ENCODE measurements at regions not wholly inside any gene's neighbourhood (a gene's known extent, or its start where the extent isn't known, plus 50 kb on each side); places are given as distances from the start of the nearest gene placed in this dataset.

DNA sequence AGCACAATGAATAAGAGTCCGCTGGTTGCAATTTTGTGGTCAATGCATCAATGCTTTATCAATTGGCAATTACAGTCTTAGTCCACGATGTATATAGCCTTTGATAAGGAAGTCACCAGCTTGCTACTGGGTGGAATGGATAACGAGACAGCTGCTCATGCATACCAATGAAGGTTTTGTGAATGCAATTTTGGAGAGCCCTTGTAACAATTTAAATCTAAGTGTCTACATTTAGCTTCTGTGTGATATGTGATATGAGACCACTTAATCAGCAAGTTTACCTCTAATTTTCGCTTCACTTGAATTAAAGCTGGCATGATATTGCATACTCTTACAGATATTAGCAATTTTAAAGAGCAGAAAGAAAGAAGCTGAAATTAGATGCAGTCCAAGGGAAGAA, 543.9 kb downstream of the RNF144B start (continued):
- TF ChIP-seq GATA2 (CRISPR knock-in tag; IDR thresholded peaks at IDR 0.05): no peak

DNA sequence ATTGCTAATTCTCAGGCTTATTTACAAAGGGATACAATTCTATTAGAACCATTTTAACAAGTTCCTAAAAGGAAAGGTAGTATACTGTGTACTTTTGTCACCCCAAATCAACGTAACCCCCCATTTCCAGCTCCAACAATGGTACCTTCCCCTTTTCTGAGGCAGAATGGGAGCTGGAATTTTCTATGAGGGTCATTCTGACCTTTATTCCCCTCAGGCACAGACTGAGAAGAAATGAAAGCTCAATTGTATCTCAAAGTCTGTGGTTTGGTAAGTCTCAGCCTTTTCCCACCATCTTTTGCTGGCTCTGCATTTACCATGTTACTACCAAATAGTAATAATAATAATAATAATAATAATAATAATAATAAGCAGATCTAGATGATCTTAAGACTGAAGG, 571.0 kb downstream of the RNF144B start:
- WGBS (ENCODE audit: low lambda C conversion rate): 5% methylated on average over 1 of the region's 1 CpG

DNA sequence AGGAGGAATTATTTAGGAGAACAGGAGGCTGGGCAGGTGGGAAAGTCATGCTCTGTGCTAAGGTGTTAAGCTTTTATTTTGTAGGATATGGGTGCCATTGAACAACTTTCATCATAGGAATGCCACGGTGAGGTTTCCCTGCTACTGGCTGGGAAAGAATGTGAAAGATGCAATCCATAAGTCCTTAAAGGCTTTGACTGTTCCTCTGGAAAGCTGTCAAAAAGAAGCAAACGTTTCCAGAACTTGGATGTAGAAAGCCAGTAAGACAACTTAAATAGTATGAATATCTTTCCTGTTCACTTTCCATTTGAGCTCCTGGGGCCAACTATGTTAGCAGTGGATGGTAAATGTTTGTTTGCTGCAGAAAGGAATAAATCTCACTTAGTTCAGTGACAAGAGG, 574.4 kb downstream of the RNF144B start:
- Histone ChIP-seq H3K4me1 (ENCODE audit: control insufficient read depth in 1 of 2, insufficient read depth in 2 of 2, low read depth in 1 of 2, low read length in 1 of 2) (no peaks in the 10 kb centered on the region), H3K9me2 (no peaks in the 10 kb centered on the region), H2AFZ (ENCODE audit: low read depth) (no peak overlapping the region), H3K4me3 (ENCODE audit: low read depth in 2 of 2, low read length in 1 of 2) (no peak overlapping the region), H3K9me3 (no peaks in the 10 kb centered on the region), H3F3A (replicated peaks; ENCODE audit: insufficient read depth) (no peaks in the 10 kb centered on the region), H3K27me3 (ENCODE audit: insufficient read depth) (no peaks in the 10 kb centered on the region), H3K9ac (no peak overlapping the region), H3K36me3 (replicated peaks in 1 of 2; ENCODE audit: control insufficient read depth in 1 of 2, insufficient read depth in 2 of 2, low read length in 1 of 2) (no peaks in the 10 kb centered on the region), H3K27ac (ENCODE audit: low read depth in 2 of 2, low read length in 1 of 2) (no peak overlapping the region), H3K79me2 (ENCODE audit: insufficient read depth) (no peaks in the 10 kb centered on the region), H4K20me1 (ENCODE audit: insufficient read depth) (no peaks in the 10 kb centered on the region), H3K4me2 (no peak overlapping the region)
- no peak for DNase-seq
- WGBS (ENCODE audit: low lambda C conversion rate): 0% methylated on average over 2 of the region's 2 CpGs
- ChIA-PET POLR2A (no interaction called here), CTCF (no interaction called here)
- TF ChIP-seq TEAD4 (IDR thresholded peaks at IDR 0.05; ENCODE audit: borderline replicate concordance, insufficient read depth) (no peak), CHD2 (IDR thresholded peaks at IDR 0.05; ENCODE audit: low read length, partially characterized antibody) (no peak), NRF1 (IDR thresholded peaks at IDR 0.05; ENCODE audit: low read depth, low read length) (no peak), EZH2phosphoT487 (IDR thresholded peaks at IDR 0.05; ENCODE audit: borderline replicate concordance, low read depth) (no peak), YY1 (IDR thresholded peaks at IDR 0.05; ENCODE audit: low read depth) (no peak), MXI1 (IDR thresholded peaks at IDR 0.05; ENCODE audit: low read depth, low read length) (no peak), RXRA (IDR thresholded peaks at IDR 0.05; ENCODE audit: borderline replicate concordance, low read depth) (no peak), MAX (IDR thresholded peaks at IDR 0.05; ENCODE audit: low read depth) (no peak), SIN3A (IDR thresholded peaks at IDR 0.05; ENCODE audit: borderline replicate concordance, low read depth, low read length) (no peak), RCOR1 (IDR thresholded peaks at IDR 0.05; ENCODE audit: low read length) (no peak), PBX3 (IDR thresholded peaks at IDR 0.05) (no peak), NFIC (IDR thresholded peaks at IDR 0.05; ENCODE audit: borderline replicate concordance) (no peak), GABPA (IDR thresholded peaks at IDR 0.05; ENCODE audit: low read depth) (no peak), GATA2 (CRISPR knock-in tag; IDR thresholded peaks at IDR 0.05) (no peak), EP300 (IDR thresholded peaks at IDR 0.05; ENCODE audit: borderline replicate concordance in 1 of 2, low read depth in 1 of 2, low read length in 1 of 2) (no peak)
- TF ChIP-seq, protein P1, sequence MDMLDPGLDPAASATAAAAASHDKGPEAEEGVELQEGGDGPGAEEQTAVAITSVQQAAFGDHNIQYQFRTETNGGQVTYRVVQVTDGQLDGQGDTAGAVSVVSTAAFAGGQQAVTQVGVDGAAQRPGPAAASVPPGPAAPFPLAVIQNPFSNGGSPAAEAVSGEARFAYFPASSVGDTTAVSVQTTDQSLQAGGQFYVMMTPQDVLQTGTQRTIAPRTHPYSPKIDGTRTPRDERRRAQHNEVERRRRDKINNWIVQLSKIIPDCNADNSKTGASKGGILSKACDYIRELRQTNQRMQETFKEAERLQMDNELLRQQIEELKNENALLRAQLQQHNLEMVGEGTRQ (IDR thresholded peaks at IDR 0.05; ENCODE audit: borderline replicate concordance, low read depth, low read length): no peak
- TF ChIP-seq, protein P2, sequence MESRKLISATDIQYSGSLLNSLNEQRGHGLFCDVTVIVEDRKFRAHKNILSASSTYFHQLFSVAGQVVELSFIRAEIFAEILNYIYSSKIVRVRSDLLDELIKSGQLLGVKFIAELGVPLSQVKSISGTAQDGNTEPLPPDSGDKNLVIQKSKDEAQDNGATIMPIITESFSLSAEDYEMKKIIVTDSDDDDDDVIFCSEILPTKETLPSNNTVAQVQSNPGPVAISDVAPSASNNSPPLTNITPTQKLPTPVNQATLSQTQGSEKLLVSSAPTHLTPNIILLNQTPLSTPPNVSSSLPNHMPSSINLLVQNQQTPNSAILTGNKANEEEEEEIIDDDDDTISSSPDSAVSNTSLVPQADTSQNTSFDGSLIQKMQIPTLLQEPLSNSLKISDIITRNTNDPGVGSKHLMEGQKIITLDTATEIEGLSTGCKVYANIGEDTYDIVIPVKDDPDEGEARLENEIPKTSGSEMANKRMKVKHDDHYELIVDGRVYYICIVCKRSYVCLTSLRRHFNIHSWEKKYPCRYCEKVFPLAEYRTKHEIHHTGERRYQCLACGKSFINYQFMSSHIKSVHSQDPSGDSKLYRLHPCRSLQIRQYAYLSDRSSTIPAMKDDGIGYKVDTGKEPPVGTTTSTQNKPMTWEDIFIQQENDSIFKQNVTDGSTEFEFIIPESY (IDR thresholded peaks at IDR 0.05; ENCODE audit: borderline replicate concordance, low read depth): no peak
- TF ChIP-seq, protein P3, sequence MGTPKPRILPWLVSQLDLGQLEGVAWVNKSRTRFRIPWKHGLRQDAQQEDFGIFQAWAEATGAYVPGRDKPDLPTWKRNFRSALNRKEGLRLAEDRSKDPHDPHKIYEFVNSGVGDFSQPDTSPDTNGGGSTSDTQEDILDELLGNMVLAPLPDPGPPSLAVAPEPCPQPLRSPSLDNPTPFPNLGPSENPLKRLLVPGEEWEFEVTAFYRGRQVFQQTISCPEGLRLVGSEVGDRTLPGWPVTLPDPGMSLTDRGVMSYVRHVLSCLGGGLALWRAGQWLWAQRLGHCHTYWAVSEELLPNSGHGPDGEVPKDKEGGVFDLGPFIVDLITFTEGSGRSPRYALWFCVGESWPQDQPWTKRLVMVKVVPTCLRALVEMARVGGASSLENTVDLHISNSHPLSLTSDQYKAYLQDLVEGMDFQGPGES (IDR thresholded peaks at IDR 0.05; ENCODE audit: low read depth, low read length): no peak
- TF ChIP-seq, protein P4, sequence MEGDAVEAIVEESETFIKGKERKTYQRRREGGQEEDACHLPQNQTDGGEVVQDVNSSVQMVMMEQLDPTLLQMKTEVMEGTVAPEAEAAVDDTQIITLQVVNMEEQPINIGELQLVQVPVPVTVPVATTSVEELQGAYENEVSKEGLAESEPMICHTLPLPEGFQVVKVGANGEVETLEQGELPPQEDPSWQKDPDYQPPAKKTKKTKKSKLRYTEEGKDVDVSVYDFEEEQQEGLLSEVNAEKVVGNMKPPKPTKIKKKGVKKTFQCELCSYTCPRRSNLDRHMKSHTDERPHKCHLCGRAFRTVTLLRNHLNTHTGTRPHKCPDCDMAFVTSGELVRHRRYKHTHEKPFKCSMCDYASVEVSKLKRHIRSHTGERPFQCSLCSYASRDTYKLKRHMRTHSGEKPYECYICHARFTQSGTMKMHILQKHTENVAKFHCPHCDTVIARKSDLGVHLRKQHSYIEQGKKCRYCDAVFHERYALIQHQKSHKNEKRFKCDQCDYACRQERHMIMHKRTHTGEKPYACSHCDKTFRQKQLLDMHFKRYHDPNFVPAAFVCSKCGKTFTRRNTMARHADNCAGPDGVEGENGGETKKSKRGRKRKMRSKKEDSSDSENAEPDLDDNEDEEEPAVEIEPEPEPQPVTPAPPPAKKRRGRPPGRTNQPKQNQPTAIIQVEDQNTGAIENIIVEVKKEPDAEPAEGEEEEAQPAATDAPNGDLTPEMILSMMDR (IDR thresholded peaks at IDR 0.05): no peak

More for the DNA sequence above, 571.0 kb downstream of the RNF144B start:
- Histone ChIP-seq H3K27ac (ENCODE audit: low read depth in 2 of 2, low read length in 1 of 2) (no peak overlapping the region), H3K27me3 (ENCODE audit: insufficient read depth) (no peaks in the 10 kb centered on the region), H3K79me2 (ENCODE audit: insufficient read depth) (no peaks in the 10 kb centered on the region), H3K4me2 (no peak overlapping the region), H3K36me3 (replicated peaks in 1 of 2; ENCODE audit: control insufficient read depth in 1 of 2, insufficient read depth in 2 of 2, low read length in 1 of 2) (no peaks in the 10 kb centered on the region), H4K20me1 (ENCODE audit: insufficient read depth) (no peaks in the 10 kb centered on the region), H3K4me1 (ENCODE audit: control insufficient read depth in 1 of 2, insufficient read depth in 2 of 2, low read depth in 1 of 2, low read length in 1 of 2) (no peaks in the 10 kb centered on the region), H3F3A (replicated peaks; ENCODE audit: insufficient read depth) (no peaks in the 10 kb centered on the region), H3K9me2 (no peaks in the 10 kb centered on the region), H3K9ac (no peak overlapping the region), H2AFZ (ENCODE audit: low read depth) (no peak overlapping the region), H3K9me3 (no peaks in the 10 kb centered on the region), H3K4me3 (ENCODE audit: low read depth in 2 of 2, low read length in 1 of 2) (no peak overlapping the region)
- ChIA-PET POLR2A (no interaction called here), CTCF (interaction anchor here (1.1 to 1.3 kb wide), 2 partner anchors 646 to 894 kb away, joined by 3 read pairs; no protein-coding TSS in a partner anchor)
- no peak for DNase-seq
- no peak for TF ChIP-seq RAD21 (IDR thresholded peaks at IDR 0.05; ENCODE audit: low read length)
- TF ChIP-seq NRF1 (IDR thresholded peaks at IDR 0.05; ENCODE audit: low read depth, low read length): no peak
